Upper lobe of left lung (tissue), 4 donors: ENCODE measurements at regions not wholly inside any gene's neighbourhood (a gene's known extent, or its start where the extent isn't known, plus 50 kb on each side); places are given as distances from the start of the nearest gene placed in this dataset.

ENCODE experiments used
- EP300 ChIP-seq, 4 donors: sonication (generic); formaldehyde crosslinking; IDR thresholded peaks; one replicate each; pipeline ENCODE4 v1.5.1; 2017; ENCODE audit warnings: antibody characterized with exemption in 4 of 4, control low read depth in 2 of 4
- POLR2A ChIP-seq, 4 donors: fragments of 450-650 bp; IDR thresholded peaks; one replicate each; pipeline ENCODE4 v1.5.1; 2016 to 2017; ENCODE audit warnings: antibody characterized with exemption in 4 of 4, mild to moderate bottlenecking in 2 of 4
- POLR2AphosphoS5 ChIP-seq, 2 donors: sonication (generic); formaldehyde crosslinking; IDR thresholded peaks; one replicate each; pipeline ENCODE4 v1.5.1; 2017; ENCODE audit warnings: antibody characterized with exemption in 2 of 2
- TF ChIP-seq, protein P1 (sequence below), 6 experiments: fragments of 450-650 bp in 4 of 6; fragments of 200-600 bp in 2 of 6; sonication (generic) in 2 of 6; IDR thresholded peaks; one replicate each; pipeline ENCODE4 v1.5.1; 2016 to 2019; ENCODE audit warnings: antibody characterized with exemption in 6 of 6

GRCh38 chr11:8800520-8801110 is 110.4 kb upstream of the AKIP1 start:
- TF ChIP-seq, protein P1, sequence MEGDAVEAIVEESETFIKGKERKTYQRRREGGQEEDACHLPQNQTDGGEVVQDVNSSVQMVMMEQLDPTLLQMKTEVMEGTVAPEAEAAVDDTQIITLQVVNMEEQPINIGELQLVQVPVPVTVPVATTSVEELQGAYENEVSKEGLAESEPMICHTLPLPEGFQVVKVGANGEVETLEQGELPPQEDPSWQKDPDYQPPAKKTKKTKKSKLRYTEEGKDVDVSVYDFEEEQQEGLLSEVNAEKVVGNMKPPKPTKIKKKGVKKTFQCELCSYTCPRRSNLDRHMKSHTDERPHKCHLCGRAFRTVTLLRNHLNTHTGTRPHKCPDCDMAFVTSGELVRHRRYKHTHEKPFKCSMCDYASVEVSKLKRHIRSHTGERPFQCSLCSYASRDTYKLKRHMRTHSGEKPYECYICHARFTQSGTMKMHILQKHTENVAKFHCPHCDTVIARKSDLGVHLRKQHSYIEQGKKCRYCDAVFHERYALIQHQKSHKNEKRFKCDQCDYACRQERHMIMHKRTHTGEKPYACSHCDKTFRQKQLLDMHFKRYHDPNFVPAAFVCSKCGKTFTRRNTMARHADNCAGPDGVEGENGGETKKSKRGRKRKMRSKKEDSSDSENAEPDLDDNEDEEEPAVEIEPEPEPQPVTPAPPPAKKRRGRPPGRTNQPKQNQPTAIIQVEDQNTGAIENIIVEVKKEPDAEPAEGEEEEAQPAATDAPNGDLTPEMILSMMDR (IDR thresholded peaks at IDR 0.05): no peak
- TF ChIP-seq POLR2AphosphoS5 (IDR thresholded peaks at IDR 0.05) (no peak), POLR2A (IDR thresholded peaks at IDR 0.05) (no peak), EP300 (IDR thresholded peaks at IDR 0.05) (no peak)
